Non-pigmented ciliary epithelial cell (primary cell): ENCODE measurements at regions not wholly inside any gene's neighbourhood (a gene's known extent, or its start where the extent isn't known, plus 50 kb on each side); places are given as distances from the start of the nearest gene placed in this dataset.

Experiments used
- DNase-seq: peaks from one replicate; pipeline ENCODE4 v3.0.0-alpha.2; 2010; ENCODE audit warnings: low read depth

DNA sequence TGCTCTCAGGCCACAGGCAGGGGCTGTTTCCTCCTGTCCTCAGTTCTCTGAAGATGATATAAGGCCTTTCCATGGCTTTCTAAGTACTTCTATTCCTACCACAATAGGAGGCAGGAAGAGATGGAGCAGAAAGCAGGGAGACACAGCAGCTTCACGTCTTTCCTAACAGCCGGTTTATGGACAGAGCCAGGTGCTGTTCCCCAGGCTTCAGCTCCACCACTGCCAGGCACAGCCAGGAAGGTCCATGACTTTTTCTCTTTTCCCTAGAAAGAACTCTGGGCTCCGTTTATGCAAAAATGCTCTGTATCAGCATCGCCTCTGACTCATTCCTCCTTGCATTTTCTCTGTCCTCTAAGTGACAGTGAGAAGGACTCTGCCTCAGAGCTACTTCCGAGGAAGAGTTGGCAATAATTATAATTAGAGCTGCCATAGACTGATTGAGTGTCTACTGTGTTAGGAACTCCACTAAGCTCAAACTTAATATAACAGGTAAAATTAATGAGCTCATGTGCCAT lies 478.5 kb downstream of the RASEF start:
- no peak for DNase-seq

DNA sequence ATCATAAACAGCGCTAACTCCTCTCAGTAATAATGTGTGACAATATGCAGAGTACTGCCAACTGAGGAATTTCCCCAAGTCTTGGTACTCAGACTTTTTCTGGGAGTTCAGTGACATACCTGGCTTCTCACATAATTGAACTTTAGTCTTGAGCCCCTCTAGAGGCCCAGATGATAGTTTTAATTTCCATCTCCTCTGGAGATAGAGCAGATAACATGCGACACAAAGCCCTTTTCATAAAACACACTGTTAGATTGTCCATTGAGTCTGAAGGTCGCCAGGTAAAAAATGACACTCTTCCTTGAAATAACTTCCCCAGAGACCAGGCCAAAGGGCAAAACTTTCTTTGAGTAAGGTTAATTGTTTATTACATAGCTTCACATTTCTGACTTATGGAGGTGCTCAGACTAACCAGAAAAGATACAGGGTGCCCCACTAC lies 476.0 kb downstream of the RASEF start:
- DNase-seq: no peak

DNA sequence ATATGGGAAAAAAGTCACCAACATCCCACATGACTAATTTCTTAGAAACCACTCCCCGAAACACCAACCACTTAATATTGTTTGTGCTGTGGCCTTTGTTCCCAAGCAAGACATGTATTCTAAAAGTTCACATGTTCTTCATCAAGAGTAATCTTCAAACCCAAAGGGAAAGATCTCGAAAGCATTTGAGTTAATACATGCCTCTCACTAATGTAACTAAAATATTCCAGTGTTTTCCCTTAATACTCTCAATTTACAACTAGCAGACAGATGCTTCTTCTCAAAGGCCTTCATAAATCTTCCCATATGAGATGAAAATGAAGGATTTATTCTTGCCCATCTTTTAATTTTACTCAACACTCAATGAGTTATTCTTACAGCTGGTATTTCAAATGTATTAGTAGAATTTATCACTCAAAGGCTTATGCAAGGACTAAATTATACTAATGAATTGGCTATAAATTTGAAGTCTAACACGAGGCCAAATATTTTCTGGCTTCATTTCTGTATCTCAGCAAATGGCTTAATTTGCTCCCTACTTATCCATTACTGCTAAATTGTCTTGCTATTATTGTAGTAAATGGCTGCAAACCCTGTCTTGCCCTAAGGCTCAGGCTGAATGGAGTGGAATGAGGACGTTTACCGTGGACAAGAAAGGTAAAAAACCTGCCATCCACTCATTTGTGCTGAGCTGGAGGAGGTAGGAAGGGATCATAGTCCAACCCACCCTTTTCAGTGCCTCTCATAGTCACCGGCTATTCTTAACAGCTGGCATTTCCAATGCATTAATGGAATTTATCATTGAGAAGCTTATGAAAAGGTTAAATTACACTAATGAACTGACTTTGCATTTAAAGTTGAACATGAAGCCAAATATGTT lies 474.4 kb downstream of the RASEF start:
- no peak for DNase-seq

DNA sequence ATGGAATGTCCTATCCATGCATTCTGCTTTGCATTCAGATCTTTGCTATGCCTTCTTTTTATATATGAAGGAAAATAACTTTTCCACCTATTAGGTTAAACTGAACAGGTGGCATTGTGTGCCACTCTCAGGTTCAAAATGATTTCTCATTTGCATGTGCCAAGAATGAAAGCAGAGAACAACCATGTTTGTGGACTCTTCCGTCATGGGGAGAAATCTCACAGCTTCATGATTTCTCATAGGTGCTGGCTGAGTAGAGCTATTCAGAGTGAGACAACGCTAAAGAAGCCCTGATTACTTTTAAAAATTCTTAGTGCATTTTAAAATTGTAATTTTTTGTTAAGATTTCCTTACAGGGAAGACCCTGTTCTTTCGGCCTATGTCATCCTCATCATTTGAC lies 472.1 kb downstream of the RASEF start:
- no peak for DNase-seq

DNA sequence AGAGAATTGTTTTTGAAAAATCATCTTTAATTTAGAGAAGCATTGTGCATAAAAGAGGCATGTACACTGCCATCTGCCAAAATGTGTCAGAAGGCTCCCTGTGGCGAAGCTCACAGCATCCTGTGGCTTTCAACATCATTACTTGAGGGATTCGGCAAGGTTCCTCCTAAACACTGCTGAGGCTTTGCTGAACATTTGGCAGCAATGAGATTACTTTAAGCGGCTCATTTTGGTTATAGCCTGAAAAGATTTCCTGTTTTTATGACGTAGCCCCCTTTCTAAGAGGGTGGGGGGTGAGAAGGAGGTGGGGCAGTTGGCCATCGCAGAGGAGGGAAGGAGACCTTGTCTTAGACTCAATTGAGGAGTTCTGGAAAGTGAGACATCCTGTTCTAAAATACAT lies 469.4 kb downstream of the RASEF start:
- no peak for DNase-seq

DNA sequence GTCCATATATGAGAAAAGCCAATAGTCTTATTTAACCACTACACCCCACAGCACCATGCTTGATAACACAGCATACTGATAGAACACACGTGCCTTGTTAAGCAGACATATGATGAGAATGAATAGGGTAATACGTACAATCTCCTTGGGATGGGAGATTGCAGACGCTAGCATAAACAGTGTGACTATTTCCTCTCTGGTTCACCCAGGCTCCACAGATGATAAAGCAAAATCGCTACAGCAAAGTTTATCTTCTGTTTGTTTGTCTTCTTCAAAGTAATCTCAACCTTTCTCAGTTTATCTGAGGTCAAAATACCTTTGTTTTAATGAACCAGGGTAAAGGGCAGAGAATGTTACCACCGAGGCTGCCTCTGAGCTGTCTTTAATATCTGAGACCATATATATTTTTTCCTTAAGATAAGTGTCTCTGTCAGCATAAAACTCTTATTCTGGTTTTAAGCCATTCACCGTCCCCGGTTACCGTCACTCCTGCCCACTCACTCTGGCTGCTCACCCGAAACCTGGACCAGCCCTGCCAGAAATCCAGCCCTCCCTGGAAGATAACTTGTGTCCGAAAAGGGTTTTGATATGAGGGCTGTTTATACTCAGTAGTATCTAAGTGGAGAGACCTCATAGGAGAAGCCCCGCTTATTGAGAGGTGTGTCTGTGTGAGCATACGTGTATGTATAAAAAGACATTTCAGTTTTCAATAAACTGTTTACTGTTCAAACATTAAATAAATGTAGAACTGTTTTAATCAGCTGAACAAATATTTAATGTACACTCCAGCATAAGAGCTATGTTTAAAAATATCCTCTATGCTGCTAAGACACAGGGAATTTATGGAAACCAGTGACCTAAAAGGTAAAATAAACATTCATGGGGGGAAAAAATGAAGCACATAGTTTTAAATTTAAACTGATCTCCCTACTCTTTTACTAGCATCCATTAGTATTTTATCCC lies 465.4 kb downstream of the RASEF start:
- DNase-seq: no peak

DNA sequence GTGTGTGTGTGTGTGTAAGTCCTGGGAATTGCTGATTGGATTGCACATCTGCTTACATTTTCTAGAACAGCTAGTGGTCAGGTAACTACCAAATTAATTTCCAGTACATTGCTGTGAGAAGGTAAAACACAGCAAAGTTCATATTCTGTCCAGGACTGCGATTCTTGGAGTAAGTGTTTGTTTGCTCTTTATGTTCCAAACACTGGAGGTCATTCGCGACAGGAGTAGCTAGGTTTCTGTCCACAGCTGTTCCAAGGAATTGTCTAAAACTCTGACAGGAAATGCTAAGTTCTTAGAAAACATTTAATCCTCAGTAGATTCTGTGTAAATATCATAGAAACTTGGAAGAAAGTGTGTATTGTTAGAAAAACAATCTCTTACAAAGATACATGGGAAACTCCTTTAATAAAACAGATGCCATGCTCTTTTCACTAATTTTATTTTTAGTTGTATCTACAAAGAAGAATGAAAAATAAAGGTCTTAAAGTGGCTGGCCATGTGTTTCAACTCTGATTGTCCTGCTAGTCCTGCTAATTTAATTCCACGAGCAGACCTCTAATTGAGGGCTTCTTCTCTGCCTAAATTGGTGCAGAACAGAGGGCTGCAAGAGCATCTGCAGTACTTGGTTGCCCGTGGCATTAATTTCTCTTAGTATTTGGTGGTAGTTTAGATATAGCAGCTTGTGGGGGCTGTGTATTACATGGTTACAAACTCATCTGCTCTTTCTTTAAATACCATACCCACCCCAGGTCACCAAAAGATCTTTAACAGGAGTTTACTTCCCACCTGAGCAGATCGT lies 464.5 kb downstream of the RASEF start:
- DNase-seq: no peak

DNA sequence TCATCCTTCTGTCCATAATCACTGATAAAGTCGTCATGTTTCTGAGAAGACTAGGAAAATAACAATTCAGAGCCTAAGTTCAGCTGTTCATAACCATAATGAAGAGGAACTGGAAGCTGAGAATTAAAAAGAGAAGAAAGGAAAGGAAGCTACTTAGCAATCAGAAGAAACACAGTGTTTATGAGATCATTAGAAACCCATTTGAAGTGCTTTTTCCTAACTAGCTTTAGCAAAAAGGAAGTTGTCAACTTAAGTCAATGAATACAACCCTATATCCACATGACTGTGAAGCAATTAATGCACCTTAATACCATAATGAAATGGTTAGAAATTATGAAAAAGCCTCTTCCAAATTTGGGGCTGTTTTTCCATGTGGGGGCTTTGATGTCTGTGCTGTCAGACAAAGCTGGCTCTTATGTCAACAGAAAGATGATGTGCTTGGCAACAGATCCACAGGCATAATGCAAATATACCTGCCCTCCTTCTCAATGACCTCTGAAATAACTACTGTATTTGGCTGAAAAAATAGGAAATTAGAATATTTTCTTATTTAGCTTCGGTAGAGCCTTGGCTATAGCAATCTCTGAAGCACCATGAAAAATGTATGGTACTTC lies 463.5 kb downstream of the RASEF start:
- no peak for DNase-seq

DNA sequence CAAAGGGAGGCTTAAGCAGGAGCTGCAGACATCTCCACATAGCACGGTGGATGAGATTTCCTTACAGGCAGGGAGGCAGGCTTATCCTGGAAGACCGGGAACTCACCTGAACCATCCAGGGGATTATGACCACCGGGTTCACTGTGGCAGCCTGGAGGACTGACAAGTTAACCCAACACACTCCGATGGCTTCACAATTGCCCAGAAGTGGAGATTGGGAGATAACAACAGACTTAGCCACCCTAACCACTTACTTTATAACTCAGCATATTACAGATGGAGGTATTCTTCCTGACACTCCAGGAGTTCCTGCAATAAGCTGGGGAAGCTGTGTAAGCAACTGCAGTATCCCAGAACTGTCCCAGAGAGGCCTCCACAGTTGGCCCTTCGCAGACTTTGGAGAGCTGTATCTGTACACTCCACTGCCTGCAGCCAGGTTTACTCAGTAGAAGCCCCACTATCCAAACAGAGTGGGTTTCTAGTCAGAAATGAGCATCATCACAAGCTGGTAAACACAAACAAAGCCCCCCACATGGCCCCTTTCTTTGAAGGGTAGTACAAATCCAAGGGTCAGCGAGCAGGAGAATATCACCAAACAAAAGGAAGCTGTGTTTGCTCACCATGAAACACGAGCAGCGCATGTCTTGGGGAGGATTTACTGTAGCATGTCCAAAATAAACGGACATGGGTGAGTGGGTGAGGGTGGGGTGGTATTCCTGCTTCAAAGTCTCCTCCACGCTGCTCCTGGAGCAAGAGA lies 462.2 kb downstream of the RASEF start:
- DNase-seq: no peak

DNA sequence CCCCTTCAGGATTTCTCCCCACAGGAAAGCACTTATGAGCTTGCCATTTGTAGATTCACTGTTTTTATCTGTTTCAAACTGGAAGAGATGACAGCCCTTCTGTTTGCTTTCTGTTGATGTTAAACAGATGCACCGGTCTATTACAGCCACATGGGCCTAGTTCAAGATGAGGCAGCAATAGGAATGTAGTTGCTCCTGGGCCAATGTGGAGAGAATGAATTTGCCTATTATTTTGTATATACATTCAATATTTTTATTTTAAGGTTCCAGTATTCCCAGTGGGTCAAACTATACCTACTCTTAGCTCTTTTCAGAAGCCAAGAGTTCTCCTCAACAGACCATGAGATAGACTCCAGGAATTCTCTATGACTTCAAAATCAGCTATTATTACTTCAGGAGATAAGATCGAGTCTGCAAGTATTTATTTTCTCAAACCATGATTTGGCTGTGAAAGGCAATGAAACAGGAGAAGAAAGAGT lies 461.6 kb downstream of the RASEF start:
- DNase-seq: no peak

DNA sequence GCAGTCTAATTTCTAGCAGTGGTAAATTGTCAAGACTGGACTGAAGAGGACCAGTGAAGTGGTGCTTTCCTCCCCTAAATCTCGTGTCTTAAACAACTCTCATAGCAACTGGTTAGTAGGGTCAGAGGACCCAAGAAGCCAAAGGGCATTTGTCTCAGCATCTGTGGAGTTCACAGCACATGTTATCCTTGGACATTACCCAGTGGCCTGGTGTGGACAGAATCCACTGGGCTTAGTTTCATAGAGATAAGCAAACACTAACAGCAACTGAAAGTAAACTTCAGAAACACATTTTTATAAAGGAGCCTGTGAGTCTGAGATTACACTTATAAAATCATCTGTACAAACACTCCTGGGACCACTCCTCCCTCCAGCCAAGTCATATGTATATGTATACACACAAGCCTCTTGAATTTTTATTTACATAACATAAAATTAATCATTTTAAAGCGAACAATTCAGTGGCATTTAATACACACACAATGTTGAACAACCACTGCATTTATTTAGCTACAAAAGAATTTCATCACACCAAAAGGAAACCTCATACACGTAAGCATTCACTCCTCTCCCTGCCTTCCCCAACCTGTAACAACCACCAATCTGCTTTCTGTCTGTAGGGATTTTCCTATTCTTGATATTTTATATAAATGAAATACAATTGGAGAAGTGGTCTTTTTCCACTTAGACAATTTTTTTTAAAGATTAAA lies 457.8 kb downstream of the RASEF start:
- no peak for DNase-seq

DNA sequence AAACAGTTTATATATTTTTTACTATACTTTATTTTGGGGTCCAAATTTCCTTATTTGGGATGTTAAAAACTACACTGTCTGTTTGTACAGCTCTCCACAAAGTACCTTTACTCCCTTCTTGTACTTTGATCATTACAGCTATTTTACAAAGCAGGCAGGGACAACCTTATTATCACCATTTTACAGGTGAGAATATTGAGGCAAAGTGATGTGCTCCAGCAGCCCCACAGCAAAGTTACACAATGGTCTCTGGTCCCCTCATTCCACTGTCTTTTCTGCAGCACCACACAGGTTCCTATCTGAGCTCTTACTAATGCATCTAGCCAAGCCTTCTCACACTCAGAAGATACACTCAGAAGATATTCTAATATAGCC lies 457.3 kb downstream of the RASEF start:
- no peak for DNase-seq

DNA sequence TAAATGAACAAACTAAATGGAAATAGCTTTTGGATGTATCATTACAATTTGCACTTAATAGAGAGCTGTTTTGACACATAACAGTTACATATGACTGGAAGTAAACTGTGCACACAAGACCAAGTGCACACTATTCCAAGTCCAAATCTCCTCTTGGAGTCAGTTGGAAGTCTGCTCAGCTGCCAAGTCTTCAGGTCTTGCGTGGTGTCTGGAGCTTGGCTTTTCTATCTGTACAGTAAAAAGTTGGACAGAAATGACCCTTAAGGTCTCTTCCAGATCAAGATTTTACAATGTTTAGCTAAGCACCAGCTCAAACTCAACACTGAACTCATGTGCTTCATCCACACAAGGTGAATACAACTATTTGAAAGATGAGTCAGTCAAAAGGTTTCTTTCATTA lies 456.9 kb downstream of the RASEF start:
- DNase-seq: no peak

DNA sequence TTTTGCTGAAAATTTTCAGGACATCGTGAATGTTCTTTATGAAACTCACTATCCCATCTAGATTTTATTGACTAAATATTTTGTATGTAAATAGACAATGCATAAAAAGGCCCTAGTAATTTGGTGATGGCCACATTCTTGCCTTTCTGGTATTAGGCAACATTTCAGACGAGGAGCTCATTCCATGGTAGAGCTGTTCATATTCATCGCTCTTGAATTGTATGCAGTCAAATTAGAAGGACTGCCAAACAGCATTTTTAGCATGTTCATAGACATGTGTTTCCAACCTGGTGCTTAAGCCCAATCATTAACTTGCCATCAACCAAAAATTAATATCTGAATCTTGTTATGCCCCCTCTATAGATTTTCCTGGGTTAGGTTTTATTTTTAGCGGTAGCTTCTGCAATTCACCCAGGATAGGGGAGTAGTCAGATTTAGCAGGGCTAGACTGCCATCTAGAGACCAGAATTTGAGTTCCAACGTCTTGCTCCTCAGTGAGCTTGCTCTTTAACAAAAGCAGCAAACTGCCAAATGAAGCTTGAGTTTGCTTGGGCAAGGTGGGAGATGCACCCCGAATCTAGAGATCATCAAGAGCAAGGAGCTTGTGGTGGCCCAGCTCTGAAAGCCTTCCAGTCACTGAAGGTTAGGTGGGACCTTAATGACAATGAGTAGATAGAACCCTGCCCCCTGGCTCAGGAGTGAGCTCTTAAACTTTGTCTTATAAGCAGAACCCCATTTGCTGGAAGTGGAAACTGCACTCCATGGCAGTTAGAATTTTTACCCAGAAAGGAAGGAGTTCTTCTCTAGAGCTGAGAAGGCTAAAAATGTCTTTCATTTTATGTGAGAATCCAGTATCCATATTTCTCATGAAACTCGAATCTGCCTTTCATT lies 456.2 kb downstream of the RASEF start:
- peak; percentile 45 for DNase-seq

DNA sequence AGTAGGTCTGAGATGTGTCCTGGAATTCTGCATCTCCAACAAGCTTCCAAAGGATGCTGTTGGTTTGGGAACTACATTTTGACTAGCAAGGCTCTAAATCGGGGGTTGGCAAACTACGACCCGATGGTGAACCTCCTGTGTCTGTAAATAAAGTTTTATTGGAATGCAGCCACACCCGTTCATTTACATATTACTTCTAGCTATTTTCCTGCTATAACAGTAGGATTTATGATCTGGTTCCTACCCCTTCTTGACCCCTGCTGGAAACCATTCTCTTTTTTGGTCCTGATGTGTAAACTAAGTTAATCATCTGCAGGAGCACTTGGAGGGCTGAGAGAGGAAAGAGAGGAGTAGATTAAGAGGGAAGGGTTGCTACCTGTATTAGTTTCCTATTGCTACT lies 454.5 kb downstream of the RASEF start:
- no peak for DNase-seq

DNA sequence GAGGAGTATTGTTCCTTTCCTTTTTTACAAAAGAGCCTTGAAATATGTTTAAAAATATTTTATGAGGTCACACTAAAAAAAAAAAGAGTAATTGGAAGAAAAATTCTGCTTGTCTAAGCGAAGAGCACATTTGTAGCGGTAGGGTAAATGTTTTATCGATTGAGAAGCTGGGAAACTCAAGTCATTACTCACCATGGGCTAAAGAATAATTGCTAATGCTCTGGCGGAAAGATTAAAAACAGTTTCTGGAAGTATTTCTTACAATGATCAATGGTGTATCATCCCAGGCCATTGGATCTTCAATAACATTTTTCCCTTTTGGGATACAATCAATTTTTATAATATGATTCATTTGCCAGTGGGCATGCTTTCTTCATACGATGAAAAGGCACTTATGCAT lies 450.0 kb downstream of the RASEF start:
- DNase-seq: no peak

DNA sequence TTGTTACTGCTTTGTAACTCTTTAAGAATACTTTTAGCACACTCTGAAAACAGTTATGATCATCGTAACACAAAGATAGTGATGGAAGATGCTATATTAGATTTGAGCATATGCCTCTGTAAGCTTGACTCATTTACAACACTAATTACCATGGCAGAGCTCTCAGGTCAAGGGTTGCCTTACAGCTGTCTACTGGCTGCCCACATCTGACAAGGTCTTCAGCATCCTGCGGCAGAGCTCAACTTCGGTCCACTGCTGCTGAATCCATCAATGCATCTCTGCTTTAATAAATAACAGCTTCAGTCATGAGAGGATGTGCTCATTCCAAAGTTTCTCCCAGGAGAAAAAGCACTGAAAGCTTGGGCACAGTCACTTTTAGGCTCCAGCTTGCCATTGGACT lies 449.4 kb downstream of the RASEF start:
- DNase-seq: no peak

DNA sequence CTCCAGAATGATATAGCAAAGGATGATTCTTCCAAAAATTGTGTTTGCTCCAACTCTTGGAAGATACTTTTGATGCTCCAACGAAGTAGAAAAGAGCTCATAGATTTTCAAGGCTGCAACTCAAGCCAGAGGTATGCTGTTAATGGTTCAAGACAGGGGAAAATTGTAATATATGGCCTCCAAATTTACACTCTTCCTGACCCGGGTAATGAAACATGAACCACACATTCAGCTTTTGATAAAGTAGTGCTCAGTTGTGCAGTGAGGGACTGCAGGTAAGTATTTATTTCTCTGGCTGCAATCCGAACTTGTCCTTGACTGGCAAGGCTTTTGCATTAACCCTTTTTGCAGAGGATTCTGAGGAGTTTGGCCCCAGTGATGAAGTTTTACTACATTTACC lies 446.4 kb downstream of the RASEF start:
- no peak for DNase-seq

DNA sequence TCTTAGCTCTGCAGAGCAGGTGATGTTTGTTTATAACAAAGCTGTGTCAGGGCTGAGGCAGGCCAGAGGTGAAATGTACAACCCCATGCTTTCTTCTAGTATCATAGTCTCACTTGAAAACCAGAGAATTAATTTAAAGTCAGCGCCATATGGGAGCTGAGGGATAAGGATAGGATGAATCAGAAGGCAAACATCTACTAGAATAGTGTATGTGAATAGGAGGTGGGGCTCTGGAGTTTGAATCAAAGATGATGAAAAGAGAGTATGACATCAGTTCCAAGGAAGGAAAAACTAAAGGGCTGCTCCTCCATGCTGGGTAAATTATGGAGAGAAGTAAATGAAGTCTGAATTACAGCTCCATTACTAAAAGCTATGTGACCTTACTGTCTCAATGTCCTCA lies 441.5 kb downstream of the RASEF start:
- no peak for DNase-seq
